GM12875 (cell line): ENCODE measurements at regions not wholly inside any gene's neighbourhood (a gene's known extent, or its start where the extent isn't known, plus 50 kb on each side); places are given as distances from the start of the nearest gene placed in this dataset.

Experiments used
- H3K4me3 ChIP-seq: one replicate; pipeline ENCODE4 v1.5.1; 2011; ENCODE audit warnings: low read depth, low read length, control low read depth
- TF ChIP-seq, protein P1 (sequence below): IDR thresholded peaks from 2 replicates; pipeline ENCODE4 v1.5.1; 2011; ENCODE audit warnings: low read depth, mild to moderate bottlenecking, control low read depth, inconsistent platforms, low read length, moderate library complexity, borderline replicate concordance; ENCODE audit not compliant: insufficient read depth

- H3K4me3 ChIP-seq = no peak overlapping the region
- TF ChIP-seq, protein P1, sequence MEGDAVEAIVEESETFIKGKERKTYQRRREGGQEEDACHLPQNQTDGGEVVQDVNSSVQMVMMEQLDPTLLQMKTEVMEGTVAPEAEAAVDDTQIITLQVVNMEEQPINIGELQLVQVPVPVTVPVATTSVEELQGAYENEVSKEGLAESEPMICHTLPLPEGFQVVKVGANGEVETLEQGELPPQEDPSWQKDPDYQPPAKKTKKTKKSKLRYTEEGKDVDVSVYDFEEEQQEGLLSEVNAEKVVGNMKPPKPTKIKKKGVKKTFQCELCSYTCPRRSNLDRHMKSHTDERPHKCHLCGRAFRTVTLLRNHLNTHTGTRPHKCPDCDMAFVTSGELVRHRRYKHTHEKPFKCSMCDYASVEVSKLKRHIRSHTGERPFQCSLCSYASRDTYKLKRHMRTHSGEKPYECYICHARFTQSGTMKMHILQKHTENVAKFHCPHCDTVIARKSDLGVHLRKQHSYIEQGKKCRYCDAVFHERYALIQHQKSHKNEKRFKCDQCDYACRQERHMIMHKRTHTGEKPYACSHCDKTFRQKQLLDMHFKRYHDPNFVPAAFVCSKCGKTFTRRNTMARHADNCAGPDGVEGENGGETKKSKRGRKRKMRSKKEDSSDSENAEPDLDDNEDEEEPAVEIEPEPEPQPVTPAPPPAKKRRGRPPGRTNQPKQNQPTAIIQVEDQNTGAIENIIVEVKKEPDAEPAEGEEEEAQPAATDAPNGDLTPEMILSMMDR = no peak
Observed at GRCh38 chr5:52378237-52378636, 409.5 kb upstream of the ITGA1 start.

GRCh38 chr5:52388349-52388748 lies 399.4 kb upstream of the ITGA1 start:
- no peak overlapping the region for H3K4me3 ChIP-seq
- TF ChIP-seq, protein P1 = no peak

DNA sequence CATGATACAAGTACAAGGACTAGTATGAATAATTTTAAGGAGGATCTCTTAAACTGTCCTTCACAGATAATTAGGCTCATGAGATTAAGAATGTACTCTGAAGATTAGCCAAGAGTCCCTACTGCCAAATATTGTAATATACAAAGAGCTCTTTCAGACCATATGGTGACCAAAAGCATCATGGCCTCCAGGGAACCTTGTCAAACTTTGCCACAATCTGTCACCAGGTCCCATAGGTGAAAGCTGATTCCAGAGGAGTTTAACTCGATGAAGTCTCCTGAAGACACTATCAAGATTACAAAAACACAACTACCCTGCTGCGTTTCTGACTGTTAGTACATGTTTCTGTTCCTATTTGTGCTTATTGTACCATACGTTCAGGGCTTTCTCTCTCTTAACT lies 395.4 kb upstream of the ITGA1 start:
- TF ChIP-seq, protein P1 = no peak
- H3K4me3 ChIP-seq = no peak overlapping the region

DNA sequence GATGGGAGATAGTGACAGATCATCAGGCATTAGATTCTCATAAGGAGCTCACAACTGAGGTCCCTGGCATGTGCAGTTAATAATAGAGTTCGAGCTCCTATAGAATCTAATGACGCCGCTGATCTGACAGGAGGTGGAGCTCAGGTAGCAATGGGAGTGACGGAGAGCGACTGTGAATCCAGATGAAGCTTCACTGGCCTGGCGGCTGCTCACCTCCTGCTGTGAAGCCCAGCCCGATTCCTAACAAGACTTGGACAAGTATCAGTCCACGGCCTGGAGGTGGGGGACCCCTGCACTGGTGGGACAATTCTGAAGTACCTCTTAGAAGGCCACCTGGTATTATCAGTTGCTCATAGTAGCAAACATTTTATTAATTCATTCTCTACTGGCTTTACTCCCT lies 377.9 kb upstream of the ITGA1 start:
- H3K4me3 ChIP-seq = no peak overlapping the region
- TF ChIP-seq, protein P1 = no peak

DNA sequence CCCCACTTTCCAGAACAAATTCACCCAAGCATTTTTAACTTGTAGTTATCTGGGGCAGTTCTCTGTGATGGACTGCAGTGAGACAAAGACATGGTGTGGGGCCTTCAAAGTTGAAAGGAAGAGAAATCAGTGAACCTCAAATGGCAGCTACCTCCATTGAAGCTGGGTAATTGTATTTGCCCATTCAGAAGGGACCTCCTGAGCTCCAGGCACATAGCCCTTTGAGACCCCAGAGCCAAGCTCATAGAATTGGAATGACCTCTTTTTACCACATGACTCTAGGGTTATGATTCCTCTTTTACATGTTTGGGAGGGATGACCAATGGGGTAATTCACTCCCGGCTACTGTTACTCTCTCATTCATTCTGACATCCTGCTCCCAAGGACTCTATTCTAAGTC lies 368.4 kb upstream of the ITGA1 start:
- no peak overlapping the region for H3K4me3 ChIP-seq
- TF ChIP-seq, protein P1 = no peak

GRCh38 chr5:52427615-52428014 lies 360.1 kb upstream of the ITGA1 start:
- TF ChIP-seq, protein P1 = no peak

DNA sequence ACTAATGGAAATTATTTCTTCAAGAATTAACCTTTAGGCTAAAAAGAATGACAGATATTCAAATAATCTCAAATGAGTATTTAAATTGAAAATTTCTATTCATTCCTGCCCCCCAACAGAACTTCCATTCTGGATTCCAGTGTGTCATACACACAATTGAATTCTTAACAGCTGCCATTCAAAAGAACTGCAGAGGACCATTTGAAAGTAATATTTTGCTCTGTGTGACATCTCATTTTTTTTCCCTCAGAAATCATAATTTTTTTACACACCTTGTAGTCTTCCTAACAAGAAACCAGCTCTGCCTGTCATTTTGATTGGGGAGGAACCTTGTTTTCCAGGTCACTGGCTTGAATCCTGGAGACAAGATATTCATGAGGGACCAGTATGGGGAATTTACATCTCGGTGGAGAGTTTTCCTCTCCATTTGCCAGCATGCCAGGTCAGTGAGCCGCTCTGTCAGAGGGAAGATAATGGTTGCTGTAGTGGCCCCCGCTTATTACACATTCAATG lies 358.7 kb upstream of the ITGA1 start:
- H3K4me3 ChIP-seq = no peak overlapping the region
- TF ChIP-seq, protein P1 = no peak

More at GRCh38 chr5:52427615-52428014, 360.1 kb upstream of the ITGA1 start:
- no peak overlapping the region for H3K4me3 ChIP-seq
